ENCODE measurements at regions not wholly inside any gene's neighbourhood (a gene's known extent, or its start where the extent isn't known, plus 50 kb on each side); places are given as distances from the start of the nearest gene placed in this dataset.

DNA sequence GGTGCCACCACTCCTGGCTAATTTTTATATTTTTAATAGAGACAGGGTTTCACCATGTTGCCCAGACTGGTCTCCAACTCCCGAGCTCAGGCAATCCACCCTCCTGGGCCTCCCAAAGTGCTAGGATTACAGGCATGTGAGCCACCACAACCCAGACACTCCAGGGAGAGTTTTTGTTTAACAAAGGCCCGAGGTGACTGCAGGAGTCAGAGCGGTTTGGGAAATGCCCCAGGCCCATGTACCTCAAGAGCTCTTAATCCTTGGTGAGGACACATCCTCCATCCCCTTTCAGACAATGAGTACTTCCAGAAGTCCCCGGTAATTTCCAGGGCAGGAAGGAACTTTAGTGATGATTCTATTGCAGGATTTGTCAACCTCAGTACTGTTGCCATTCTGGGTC lies 176.0 kb downstream of the ESRRB start:
- in situ Hi-C loops (cut with HindIII; ENCODE audit: low pct_ligation_motif_present, low pct_unique_long_range_greater_than_20kb, low sequenced_read_pairs), result no loop called here
- no peak for DNase-seq

DNA sequence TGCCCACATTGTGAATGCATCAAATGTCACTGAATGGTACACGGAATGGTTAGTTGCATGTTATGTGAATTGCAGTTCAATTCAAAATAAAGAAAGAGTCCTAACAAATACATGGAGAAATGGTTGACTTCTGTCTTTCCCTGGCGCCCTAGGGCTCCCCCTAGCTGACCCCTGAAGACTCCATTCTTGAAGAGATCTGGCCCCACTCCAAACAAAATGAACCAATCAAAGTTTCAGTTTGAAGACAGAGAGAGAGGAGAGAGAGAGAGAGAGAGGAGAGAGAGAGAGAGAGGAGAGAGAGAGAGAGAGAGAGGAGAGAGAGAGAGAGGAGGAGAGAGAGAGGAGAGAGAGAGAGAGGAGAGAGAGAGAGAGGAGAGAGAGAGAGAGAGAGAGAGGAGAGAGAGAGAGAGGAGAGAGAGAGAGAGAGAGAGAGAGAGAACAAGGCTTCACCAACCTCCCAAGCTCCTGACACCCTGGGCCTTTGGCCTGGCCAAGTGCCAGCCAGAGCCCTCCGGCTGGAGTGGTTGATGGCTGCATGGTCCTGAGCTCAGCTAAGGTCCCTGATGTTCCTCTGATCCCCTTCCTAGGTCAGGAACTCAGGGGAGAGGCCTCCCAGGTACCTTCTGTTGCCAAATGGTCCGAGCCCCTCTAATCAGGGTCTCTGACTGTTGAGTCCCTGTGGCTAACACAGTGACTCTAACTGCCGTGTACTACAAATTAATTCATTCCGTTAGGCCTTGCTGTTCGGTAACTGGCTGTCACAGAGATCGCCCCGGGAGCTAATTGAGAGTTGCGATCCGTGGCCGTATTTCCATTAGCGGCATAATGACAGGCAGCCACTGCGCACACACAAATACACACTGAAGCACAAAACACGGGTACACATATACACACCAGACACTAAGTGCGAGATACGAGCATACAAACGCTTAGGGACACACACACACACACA lies 188.8 kb downstream of the ESRRB start:
- in situ Hi-C loops (cut with HindIII; ENCODE audit: low pct_ligation_motif_present, low pct_unique_long_range_greater_than_20kb, low sequenced_read_pairs), result no loop called here
- DNase-seq, result peak; percentile 9

DNA sequence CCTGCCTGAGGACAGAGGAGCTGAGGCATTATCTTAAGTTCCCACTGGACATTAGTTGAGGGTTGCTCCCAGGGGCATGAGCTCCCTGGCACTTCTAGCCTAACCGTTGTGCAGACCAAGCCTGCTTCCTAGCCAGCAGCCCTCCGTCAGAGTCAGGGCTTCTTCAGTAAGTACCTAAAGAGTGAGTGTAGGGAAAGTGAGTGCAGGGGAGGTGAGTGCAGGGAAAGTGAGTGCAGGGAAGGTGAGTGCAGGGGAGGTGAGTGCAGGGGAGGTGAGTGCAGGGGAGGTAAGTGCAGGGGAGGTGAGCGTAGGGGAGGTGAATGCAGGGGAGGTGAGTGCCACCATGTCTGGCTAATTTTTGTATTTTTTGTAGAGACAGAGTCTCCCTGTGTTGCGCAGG lies 190.5 kb downstream of the ESRRB start:
- DNase-seq, result no peak
- in situ Hi-C loops (cut with HindIII; ENCODE audit: low pct_ligation_motif_present, low pct_unique_long_range_greater_than_20kb, low sequenced_read_pairs), result no loop called here

DNA sequence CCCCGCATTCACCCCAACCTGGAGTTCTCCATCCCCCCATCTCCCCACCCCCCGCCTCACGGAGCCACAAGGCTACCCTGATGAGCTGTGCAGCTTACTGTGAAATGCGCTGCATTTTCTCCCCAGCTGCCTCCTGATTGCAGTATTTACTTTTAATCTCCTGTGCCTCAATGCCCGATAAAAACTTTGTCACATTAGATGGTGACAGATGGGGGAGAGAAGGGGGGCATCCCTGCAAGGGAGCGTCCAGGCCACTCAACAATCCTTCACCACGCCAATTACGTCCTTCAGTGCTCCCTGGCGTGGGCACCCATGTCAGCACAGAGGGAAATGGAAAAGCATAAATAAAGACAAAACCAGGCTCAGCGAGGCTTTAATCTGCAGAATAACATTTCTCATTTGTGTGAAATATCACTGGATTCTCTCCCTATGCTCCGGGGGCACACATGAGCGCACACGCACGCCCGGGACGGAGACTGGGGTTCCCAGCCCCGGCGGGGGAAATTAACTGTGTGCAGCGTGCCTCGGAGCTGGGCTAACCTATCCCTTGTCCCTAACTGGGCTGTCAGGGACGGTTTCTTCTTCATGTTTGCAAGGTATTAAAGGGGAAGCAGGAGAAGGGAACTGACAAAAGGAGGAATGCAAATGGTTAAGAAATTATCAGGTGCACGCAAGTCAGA lies 186.7 kb upstream of the VASH1 start:
- no peak for DNase-seq
- in situ Hi-C loops (cut with HindIII; ENCODE audit: low pct_ligation_motif_present, low pct_unique_long_range_greater_than_20kb, low sequenced_read_pairs), result no loop called here

DNA sequence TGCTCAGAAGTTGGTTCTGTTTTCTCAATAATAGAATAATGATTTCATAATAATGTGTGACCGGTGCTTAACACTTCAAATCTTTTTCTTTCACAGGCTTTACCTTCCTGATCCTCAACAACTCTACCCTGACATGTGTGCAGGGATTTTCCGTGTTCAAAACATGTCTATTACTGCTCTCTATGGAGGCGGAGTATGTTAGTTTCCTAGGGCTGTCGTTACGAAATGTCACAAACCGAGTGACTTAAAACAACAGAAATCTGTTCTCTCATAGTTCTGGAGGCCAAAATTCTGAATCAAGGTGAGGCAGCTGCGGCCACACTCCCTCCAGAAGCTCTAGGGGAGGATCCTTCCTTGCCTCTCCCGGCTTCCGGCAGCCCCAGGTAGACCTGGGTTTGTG lies 186.2 kb upstream of the VASH1 start:
- no peak for DNase-seq
- in situ Hi-C loops (cut with HindIII; ENCODE audit: low pct_ligation_motif_present, low pct_unique_long_range_greater_than_20kb, low sequenced_read_pairs), result no loop called here

DNA sequence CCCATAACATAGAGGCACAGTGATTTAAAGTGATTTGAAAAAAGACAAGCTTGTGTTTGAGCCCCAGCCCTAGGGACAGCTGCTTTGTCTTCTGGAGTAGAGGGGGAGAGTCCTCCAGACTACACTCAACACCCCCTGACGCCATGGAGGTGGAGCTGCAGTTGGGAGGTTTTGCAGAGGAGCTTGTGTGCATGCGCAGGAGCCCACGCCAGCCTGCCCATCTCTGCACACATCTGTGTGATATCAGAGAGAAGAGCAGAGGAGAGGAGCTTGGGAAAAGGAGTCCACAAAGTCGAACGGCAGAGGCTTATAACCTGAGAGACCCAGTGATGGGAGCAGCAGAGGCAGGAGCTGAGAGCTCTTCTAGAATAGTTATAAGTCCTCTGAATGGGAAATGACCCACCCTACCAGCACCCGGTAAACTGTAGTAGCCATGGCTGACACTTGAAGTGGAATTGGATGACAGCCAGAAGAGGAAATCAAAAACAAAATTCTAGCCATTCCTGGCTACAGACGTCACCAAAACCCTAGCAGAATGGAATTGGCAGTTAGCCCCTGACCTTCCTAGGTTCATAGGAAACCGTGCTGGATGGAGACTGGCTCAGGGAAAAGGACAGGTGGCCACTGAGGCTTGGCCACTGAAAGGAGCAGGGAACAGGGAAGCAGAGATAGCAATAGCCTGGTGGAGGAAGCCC lies 185.1 kb upstream of the VASH1 start:
- DNase-seq, result peak; percentile 6
- in situ Hi-C loops (cut with HindIII; ENCODE audit: low pct_ligation_motif_present, low pct_unique_long_range_greater_than_20kb, low sequenced_read_pairs), result no loop called here

DNA sequence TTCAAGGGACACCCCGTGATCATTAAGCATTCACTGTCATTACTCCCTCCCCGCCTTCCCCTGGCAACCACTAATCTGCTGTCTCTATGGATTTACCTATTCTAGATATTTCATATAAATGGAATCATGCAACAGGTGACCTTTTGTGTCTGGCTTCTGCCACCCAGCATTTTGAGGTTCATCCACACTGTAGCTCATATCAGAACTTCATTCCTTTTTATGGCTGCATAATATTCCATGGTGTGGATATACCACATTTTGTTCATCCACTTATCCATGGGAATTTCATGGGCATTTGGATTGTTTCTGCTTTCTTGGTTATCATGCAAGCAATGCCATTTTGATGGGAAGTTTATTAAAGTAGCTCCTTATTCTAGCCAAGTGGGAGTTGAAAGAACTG lies 184.2 kb upstream of the VASH1 start:
- in situ Hi-C loops (cut with HindIII; ENCODE audit: low pct_ligation_motif_present, low pct_unique_long_range_greater_than_20kb, low sequenced_read_pairs), result no loop called here
- DNase-seq, result no peak

DNA sequence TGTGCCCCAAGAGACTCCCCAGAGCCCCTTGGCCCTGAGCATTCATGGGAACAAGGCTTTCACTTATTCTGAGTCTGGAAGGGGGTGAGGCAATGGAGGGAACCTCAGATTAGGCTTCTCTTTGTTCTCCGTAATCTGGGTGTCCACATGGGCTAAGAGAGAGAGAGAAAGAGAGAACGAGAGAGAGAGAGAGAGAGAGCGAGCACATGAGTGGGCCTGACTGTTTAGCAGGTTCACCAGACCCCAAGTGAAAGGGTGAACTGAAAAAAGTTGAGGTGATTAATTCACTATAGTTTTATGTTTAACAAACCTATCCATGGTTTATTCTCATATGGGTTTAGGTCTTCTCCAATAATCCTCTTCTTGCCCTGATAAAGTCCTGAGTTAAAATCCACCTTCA lies 183.4 kb upstream of the VASH1 start:
- no peak for DNase-seq
- in situ Hi-C loops (cut with HindIII; ENCODE audit: low pct_ligation_motif_present, low pct_unique_long_range_greater_than_20kb, low sequenced_read_pairs), result no loop called here

DNA sequence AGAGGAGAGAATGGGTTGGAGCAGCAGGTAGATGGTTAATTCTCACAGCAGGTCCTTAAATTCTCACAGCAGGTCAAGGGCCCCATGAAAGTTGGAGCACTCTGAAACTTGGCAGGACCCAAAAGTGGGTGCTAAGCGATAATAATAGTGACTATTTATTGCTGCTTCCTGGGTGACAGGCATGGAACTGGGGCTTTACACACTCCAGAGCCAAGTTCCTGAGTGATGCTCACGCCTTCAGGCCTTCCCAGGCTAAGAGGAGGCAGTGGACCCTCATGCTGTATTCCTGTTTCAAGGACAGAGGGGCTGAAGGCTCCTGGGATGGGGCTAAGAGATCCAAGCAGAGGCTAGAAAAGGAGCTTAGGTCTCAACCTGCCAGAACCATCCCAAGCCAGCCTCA lies 180.9 kb upstream of the VASH1 start:
- in situ Hi-C loops (cut with HindIII; ENCODE audit: low pct_ligation_motif_present, low pct_unique_long_range_greater_than_20kb, low sequenced_read_pairs), result no loop called here

DNA sequence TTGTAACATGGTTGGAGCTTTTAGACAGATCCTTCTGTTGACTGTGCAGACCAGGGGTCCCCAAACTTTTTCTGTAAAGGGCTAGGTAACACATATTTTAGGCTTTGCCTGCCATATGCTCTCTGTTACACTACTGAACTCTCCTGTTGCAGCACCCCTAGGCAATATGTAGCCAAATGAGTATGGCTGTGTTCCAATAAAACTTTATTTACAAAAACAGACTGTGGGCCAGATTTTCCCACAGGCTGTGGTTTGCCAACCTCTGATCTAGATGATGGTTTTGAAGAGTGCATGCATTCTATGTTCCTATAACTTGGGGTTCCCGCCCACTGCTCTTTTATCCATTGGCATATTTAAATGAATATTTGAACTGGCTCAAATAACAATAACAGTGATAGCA lies 180.3 kb upstream of the VASH1 start:
- in situ Hi-C loops (cut with HindIII; ENCODE audit: low pct_ligation_motif_present, low pct_unique_long_range_greater_than_20kb, low sequenced_read_pairs), result no loop called here
- DNase-seq, result no peak

More for the DNA sequence above, 180.9 kb upstream of the VASH1 start:
- DNase-seq, result no peak

DNA sequence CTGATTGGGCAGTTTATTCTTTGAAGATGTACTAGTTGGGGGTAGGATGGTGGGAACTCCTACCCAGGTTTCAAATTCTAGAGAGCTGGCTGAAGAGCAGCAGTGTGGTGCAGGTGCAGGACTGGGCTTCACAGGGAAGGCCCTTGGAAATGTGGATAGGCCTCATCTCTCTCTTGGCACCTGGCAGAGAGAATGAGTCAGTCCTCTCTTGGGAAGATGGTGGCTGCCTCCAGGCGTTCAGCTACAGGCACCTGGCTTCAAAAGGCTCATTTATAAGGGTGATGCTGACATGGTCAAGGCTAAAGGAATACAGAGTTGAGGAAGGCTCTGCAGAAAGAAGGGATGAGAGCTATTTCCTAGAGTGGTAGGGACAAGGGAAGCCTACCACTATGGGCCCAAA lies 179.7 kb upstream of the VASH1 start:
- in situ Hi-C loops (cut with HindIII; ENCODE audit: low pct_ligation_motif_present, low pct_unique_long_range_greater_than_20kb, low sequenced_read_pairs), result no loop called here
- DNase-seq, result no peak

DNA sequence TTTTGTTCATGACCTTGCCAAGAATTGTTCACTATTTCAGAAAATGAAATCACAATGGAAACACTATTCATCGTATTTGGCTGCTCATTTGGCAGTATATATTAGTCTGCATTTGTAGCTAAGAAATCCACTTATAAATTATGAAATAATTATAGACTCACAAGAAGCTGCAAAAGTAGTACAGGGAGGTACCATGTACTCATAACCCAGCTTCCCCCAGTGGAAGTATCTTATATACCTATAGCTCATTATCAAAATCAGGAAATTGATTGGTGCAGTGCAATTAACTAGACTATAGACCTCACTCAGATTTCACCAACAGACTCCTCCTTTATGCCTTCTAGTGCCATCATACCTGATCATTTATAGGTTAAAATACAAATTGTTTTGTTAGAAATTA lies 178.8 kb upstream of the VASH1 start:
- DNase-seq, result no peak
- in situ Hi-C loops (cut with HindIII; ENCODE audit: low pct_ligation_motif_present, low pct_unique_long_range_greater_than_20kb, low sequenced_read_pairs), result no loop called here

DNA sequence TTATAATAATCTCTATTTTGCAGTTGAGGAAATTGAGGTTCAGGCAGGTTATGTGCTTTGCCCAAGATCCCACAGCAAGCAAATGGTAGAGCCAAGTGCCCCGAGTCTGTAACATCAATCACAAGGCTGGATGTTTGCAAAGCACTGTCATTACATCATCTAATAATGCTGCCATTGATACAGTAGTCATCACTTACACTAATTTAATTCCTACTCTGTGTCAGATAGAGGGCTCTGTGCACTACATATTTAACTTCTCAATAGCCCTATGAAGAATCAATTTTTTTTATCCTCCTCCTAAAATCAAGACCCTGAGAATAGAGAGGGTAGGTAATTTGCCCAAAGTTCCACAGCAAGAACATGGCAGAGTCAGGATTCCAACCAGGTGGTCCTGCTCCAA lies 178.1 kb upstream of the VASH1 start:
- no peak for DNase-seq
- in situ Hi-C loops (cut with HindIII; ENCODE audit: low pct_ligation_motif_present, low pct_unique_long_range_greater_than_20kb, low sequenced_read_pairs), result no loop called here

DNA sequence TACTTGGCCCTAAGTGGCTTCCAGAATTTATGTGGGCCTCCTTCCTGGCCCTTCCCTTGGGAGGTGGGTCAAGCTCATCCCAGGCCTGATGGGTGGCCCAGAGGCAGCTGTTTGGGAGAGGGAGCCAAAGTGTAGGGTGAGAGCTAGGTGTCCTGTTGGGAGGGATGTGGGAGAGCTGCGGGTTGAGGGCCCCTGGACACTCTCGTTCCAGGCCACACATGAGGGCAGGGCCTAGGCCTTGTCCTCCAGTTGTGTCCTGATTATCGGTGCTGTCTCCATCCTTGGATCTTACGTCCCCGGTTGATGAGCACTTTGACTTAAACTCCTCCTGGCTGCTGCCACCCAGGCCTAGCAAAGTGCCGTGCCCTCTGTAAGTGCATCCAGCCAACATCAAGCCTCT lies 177.5 kb upstream of the VASH1 start:
- in situ Hi-C loops (cut with HindIII; ENCODE audit: low pct_ligation_motif_present, low pct_unique_long_range_greater_than_20kb, low sequenced_read_pairs), result no loop called here
- DNase-seq, result no peak

DNA sequence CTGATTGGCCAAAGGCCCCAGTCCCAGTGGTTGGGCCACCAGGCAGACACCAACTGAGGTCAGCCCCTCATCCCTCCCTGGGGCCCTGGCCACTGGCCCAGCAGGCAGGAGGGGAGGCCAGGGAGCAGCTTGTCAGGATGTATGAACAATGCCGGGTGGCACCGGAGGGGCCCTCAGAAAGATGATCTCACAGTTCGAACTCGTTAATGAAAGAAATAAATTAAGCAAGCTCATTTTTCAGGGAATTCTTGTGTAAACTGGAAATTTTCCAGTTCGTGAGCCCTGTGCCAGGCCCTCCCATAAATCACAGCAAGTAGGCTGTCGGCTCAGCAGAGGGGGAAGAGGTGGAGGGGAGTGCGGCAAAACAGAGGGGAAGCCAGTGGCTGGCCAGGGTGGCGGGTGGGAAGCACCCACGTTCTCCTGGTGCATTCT lies 177.0 kb upstream of the VASH1 start:
- DNase-seq, result no peak
- in situ Hi-C loops (cut with HindIII; ENCODE audit: low pct_ligation_motif_present, low pct_unique_long_range_greater_than_20kb, low sequenced_read_pairs), result no loop called here

DNA sequence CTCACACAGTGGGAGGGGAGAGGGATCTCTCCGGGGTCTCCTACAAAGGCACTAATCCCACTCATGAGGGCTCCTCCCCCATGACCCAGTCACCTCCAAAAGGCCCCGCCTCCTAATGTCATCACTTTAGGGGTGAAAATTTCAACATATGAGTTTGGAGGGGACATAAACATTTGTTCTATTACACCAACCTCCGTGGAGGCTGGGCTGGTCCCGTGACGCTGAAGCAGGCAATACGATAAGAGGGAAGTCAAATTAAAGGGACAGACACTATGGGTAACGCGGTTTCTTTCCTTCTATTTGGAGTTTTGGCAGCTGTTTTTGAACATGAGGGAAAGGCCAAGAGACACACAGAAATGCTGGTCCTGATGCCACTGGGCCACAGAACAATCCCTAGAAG lies 175.7 kb upstream of the VASH1 start:
- in situ Hi-C loops (cut with HindIII; ENCODE audit: low pct_ligation_motif_present, low pct_unique_long_range_greater_than_20kb, low sequenced_read_pairs), result no loop called here
- DNase-seq, result no peak

DNA sequence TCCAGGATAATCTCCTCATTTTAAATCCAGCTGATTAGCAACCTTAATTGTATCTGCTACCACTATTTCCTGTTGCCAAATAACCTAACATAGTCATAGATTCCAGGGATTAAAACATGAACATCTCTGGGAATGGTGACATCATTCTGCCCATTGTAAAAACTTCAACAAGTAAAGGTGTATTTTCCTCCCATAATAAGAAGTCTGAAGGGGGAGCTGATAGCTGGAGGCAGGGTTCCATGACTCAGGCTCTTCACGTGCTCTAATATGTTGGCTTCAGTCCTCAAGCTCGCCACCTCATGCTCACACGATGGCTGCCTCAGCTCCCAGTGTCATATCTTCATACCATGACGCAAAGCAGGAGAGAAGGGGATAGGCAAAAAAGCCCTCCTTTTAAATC lies 172.0 kb upstream of the VASH1 start:
- no peak for DNase-seq
- in situ Hi-C loops (cut with HindIII; ENCODE audit: low pct_ligation_motif_present, low pct_unique_long_range_greater_than_20kb, low sequenced_read_pairs), result no loop called here

DNA sequence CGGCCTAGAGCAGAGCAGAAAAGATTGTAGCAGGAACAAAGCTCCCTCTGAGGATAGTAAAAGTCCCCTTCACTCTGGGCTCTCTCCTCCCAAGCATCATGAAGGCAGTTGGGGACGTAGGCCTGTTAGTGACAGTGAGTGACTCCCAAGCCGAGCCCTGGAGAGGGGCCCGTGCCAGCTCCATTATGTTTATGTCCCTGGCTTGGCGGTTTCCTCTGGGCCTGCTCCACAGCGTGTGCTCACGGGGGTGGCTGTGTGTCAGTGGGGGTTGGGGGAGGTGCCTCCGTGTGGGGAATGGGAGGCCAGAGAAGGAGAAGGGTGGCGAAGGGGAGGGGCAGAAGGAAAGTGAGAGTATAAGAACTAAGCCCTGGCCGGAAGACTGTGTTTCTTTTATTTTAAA lies 170.0 kb upstream of the VASH1 start:
- DNase-seq, result no peak
- in situ Hi-C loops (cut with HindIII; ENCODE audit: low pct_ligation_motif_present, low pct_unique_long_range_greater_than_20kb, low sequenced_read_pairs), result no loop called here

DNA sequence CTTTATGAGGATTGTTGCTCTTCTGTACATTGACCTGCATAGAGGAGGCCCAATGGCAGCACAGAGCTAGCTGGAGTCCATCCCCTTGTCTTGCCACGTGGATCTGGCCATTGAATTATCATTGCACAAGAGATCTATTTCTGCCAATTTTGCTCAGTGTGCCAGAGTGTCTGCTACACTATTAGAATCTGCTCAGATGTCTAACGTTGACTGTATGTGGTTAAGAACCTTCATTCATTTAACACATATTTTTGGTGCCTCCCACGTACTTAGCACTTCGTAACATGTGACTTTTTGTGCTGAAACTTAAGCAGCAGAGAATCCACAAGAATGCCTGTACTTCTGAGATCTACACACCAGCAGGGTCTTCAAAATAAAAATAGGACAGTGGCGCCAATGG lies 166.0 kb upstream of the VASH1 start:
- in situ Hi-C loops (cut with HindIII; ENCODE audit: low pct_ligation_motif_present, low pct_unique_long_range_greater_than_20kb, low sequenced_read_pairs), result no loop called here
- DNase-seq, result no peak

Measured in ACHN (cell line).